ENCODE measurements at regions not wholly inside any gene's neighbourhood (a gene's known extent, or its start where the extent isn't known, plus 50 kb on each side); places are given as distances from the start of the nearest gene placed in this dataset. TPM values are rescaled to one million over a fixed set of nuclear protein-coding genes. Genes with fewer than 3 reads are reported as not detected.

DNA sequence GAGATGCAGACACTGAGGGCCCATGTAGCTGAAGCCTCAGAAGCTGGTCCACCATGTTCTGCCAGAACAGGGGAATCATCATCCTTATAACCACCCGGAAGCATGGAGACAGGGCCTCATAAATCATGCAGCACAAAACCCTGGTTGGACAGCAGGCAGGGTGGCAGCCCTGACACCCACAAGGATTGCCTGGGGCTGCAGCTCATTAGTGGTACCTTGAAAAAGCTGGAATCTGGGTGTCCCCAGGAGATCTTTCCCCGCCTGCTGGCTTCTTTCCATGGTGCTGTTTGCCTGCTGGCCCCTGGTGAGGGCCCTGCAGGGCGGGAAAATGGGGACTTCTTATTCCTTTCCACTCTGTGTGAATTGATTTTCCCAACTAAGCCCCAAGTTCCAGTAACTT lies 50.6 kb upstream of the GGTLC1 start:
- H3K27ac ChIP-seq (ENCODE audit: extremely low read depth, low read depth, low read length) = no peak overlapping the region
- WGBS (ENCODE audit: insufficient coverage, low coverage, missing lambda C conversion rate) = 0% methylated on average over 3 of the region's 3 CpGs
- no peaks in the 10 kb centered on the region for H3K27me3 ChIP-seq (ENCODE audit: control insufficient read depth in 2 of 2, insufficient read depth in 2 of 2, low read length in 2 of 2)
- H2AFZ ChIP-seq (ENCODE audit: low read depth, low read length) = no peak overlapping the region
- no peaks in the 10 kb centered on the region for H3K9me3 ChIP-seq (replicated peaks; ENCODE audit: control insufficient read depth, insufficient read depth, low read depth, low read length)
- H3K9me1 ChIP-seq (ENCODE audit: control insufficient read depth, insufficient read depth, low read length) = no peaks in the 10 kb centered on the region
- H3K9ac ChIP-seq (ENCODE audit: insufficient read depth in 1 of 2, low read depth in 2 of 2, low read length in 2 of 2) = no peak overlapping the region
- FAIRE-seq = no peak
- H3K79me2 ChIP-seq (ENCODE audit: control insufficient read depth, insufficient read depth, low read length) = no peaks in the 10 kb centered on the region
- in situ Hi-C loops (cut with MboI) (no loop called here), intact Hi-C loops (cut with micrococcal nuclease) (no loop called here)
- no peak for ATAC-seq
- ChIA-PET POLR2A (interaction anchor here (0.8 kb wide), 1 partner anchor 11 kb away, joined by 3 read pairs; no protein-coding TSS in a partner anchor), CTCF (ENCODE audit: low intra/inter-chr PET ratio) (no interaction called here)
- H4K20me1 ChIP-seq (replicated peaks; ENCODE audit: control insufficient read depth, insufficient read depth, low read length) = no peaks in the 10 kb centered on the region
- H3K4me3 ChIP-seq = no peak overlapping the region
- no peak for TF ChIP-seq SMAD2 (IDR thresholded peaks at IDR 0.05; ENCODE audit: low read depth, low read length)
- TF ChIP-seq, protein P1, sequence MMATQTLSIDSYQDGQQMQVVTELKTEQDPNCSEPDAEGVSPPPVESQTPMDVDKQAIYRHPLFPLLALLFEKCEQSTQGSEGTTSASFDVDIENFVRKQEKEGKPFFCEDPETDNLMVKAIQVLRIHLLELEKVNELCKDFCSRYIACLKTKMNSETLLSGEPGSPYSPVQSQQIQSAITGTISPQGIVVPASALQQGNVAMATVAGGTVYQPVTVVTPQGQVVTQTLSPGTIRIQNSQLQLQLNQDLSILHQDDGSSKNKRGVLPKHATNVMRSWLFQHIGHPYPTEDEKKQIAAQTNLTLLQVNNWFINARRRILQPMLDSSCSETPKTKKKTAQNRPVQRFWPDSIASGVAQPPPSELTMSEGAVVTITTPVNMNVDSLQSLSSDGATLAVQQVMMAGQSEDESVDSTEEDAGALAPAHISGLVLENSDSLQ (IDR thresholded peaks at IDR 0.05) = 0 out of 2 replicates have a peak, but pooled peaks have one; percentile 19
- no TSS peak for BruUV-seq (replicated peaks)
- H3K4me2 ChIP-seq (ENCODE audit: insufficient read depth, low read length) = no peak overlapping the region
- no peaks in the 10 kb centered on the region for H3K36me3 ChIP-seq (ENCODE audit: control insufficient read depth, insufficient read depth, low read length)
- DNase-seq (ENCODE audit: extremely low read depth in 1 of 4, low spot score in 3 of 4) = no peak
- H3K4me1 ChIP-seq (replicated peaks in 1 of 2; ENCODE audit: control insufficient read depth in 2 of 2, insufficient read depth in 2 of 2, low read length in 2 of 2) = no peaks in the 10 kb centered on the region

Small RNAs in the stretch of these regions (small RNA-seq; reads per million reads assigned to genes)
- not detected for gene RNU1-23P

Data from K562 (cell line).